T-helper 1 cell (primary cell): ENCODE measurements at regions not wholly inside any gene's neighbourhood (a gene's known extent, or its start where the extent isn't known, plus 50 kb on each side); places are given as distances from the start of the nearest gene placed in this dataset.

ENCODE experiments used
- DNase-seq, 5 donors: peaks; one replicate each; pipeline ENCODE4 v3.0.0-alpha.2; 2012 to 2020

- DNase-seq: no peak
These were observed 365.9 kb upstream of the PROK2 start for GRCh38 chr3:72150634-72151412.

- DNase-seq: no peak
These were observed 364.8 kb upstream of the PROK2 start for GRCh38 chr3:72149645-72150300.

DNA sequence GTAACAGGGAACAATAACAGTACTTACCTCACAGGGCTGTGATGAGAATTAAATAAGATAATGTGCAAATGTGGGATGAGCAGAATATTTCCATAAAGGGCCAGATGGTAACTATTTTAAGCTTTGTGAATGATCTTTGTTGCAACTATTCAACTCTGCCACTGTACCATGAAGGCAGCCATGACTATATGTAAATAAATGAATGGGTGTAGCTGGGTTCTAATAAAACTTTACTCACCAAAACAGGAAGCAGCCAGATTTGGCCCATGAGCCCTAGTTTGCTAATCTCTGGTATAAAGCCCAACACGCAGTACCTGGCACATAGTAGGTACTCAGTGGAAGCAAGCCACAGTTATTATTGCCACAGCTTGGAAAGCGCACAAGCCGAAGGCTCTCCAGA lies 362.7 kb upstream of the PROK2 start:
- no peak for DNase-seq

GRCh38 chr3:72145506-72146380 lies 360.8 kb upstream of the PROK2 start:
- no peak for DNase-seq

DNA sequence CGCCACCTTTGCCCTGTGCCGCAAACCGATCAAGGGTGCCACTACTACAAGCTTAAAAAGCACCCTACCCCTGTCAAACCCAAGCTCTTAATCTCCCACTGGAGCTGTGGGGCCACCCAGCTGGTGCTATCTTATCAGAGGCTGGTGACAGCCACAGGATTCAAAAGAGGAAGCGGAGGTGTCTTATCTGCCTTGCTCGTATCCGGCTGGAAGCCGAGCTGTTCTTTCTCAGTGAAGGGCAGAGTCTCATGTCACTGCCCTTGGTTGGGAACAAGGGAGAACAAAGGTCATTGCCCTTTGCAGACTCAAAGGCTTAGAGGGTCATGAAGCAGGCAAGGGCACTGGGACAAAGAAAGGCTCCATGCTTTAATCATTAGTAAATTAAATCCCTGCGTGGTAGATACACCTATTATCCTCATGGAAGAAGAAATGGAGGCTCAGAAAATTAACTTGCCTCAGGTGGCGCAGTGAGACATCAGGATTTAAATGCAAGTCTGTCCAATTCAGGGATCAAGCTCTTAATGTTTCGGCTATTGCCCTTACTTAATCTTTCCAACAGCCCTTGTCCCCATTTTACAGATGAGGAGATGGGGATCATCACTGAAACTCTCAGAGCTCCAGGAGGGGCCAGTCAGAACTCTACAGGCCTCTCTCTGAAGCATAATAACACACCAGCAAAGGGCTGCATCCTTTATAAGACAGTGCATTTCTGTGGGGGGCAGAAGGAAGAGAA lies 360.0 kb upstream of the PROK2 start:
- peak in 1 of 5 donors; percentile 11 for DNase-seq

DNA sequence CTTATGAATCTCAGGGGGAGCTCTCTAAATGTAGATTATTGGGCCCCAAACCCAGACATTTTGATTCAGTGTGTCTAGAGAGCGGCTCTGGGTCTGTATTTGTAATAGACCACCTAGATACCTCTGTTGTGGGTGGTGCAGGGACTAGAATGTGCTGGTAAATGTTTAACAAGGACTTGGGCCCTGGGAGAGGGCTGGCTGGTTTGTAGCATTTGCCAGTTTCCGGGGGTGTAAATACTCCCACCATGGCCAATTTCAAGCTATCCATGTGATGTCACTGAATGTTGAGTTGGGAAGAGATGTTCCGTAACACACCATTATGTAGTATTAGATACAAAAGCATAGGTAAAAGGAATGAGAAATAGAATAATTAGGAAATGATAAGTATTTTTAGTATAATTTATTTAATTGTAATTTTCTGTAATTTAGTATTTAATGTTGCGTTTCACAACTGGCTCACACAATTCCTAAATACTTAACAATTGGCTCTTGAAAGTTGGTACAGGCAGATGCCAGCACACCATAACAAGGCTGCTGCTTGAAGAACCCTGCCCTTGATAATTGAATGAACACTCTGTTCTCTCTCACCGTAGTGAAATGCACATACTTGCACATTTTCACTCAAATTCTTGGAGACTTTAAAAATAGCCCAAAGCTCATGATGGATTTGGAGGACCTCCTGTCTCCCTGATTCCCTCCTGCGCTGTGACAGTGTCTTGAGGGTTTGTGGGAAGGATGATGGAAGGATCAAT lies 359.2 kb upstream of the PROK2 start:
- no peak for DNase-seq

DNA sequence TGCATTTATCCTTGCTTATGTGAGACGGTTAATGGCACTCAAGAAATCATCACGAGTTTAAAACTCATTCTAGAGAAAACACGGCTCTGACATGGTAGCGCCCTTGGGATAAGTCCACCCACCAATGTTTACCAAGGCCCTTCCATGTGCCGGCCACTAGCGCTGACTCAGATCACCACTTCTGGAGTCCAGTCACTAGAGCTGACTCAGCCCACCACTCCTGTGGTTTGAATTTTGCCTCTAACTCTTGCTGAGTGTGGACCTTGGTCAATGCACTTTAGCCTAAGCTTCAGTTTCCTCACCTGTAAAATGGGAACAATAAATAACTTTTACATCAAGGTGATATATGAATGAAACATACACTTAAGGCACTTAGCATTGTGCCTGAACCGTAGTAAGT lies 358.4 kb upstream of the PROK2 start:
- DNase-seq: no peak

- no peak for DNase-seq
These were observed 357.1 kb upstream of the PROK2 start for GRCh38 chr3:72142028-72142427.

GRCh38 chr3:72141264-72141663 lies 356.3 kb upstream of the PROK2 start:
- no peak for DNase-seq

- no peak for DNase-seq
These were observed 354.4 kb upstream of the PROK2 start for GRCh38 chr3:72139316-72139715.

GRCh38 chr3:72137865-72138861 lies 353.2 kb upstream of the PROK2 start:
- peak in 1 of 5 donors; percentile 52 for DNase-seq

- no peak for DNase-seq
These were observed 350.7 kb upstream of the PROK2 start for GRCh38 chr3:72135636-72136035.

- peak in 1 of 5 donors; percentile 13 for DNase-seq
These were observed 350.1 kb upstream of the PROK2 start for GRCh38 chr3:72134989-72135451.

DNA sequence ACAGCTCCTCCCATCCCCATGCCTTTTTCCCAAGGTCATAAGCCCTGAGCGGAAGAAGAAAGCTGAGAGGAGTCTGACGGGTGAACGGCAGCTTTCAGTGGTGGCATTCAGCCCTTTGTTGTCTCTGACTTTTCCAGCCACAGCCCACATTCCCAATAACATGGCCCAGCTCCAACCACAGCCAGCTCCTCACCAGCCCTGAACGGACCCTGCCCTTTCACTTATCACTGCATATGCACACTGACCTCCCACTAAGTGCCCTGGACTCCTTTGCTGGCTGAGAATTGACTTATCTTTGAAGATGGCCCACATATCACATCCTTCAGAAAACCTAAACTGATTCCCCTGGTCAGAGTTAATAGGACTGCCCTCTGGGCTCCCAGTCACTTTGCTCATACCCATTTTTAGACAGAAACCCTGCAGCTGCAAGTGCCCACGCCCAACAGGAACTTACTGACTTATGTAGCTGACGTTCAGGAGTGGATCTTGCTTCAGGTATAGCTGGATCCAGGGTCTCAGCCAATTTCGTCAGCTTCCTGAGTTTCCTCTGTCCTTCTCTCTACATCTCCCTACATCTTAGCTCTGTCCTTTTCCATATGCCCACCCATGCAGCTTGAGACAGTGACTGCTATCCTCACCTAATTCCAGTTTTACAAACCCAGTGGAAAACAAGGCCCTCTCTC lies 348.5 kb upstream of the PROK2 start:
- DNase-seq: no peak

DNA sequence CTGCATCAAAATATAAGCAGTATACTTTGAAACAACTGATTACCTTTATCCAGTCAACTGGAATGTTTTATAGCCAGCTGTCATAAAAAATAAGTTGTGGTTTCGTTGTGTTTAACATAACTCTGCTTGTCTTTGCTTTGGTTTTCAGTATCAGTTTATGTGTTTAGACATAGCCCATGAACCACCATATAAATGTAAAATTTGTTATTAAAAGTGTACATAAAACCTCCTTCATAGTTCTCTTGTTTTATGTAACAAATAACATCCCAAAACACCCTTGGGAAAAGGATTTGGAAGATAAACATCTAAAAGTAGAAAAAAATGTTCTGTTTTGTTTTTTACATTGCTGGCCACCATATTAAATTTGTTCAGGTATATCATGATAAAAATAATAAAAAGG lies 347.0 kb upstream of the PROK2 start:
- DNase-seq: no peak

GRCh38 chr3:72130565-72130964 lies 345.6 kb upstream of the PROK2 start:
- no peak for DNase-seq

GRCh38 chr3:72129501-72130094 lies 344.6 kb upstream of the PROK2 start:
- no peak for DNase-seq

DNA sequence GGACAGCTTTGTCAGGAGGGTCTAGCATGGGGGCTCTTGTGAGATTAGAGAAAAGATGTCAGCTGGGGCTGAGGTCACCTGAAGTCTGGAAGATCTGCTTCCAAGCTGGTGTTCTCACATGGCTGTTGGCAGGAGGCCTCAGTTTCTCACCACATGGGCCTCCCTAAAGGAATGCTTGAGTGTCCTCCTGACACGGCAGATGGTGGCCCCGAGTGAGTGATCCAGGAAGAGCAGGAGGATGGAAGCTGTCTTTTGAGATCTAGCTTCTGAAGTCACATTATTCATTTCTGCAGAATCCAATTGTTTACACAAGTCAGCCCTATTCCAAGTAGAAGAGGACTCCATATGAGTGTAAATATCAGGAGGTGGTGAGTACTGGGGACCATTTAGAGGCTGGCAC lies 344.0 kb upstream of the PROK2 start:
- DNase-seq: no peak

DNA sequence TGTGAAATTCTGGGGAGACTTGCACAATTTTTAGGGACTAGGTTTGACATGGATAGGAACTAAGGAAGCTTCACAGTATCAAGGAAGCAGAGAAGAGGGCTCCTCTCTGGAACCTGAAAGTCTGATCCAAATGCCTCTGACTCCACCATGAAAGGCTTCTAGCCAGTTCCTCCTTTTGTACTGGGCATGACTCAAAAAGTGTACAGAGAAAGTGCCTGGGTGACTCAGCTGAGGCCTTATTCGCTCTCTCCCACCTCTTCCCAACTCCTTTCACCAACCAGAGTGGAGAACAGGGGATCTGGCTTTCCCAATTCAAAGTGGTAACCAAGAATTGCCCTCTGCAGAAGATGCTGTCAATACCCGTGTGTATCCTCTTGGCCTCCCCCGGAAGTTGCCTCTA lies 342.9 kb upstream of the PROK2 start:
- DNase-seq: no peak

- no peak for DNase-seq
These were observed 342.3 kb upstream of the PROK2 start for GRCh38 chr3:72127224-72127612.
